Natural killer cell (primary cell): ENCODE measurements at regions not wholly inside any gene's neighbourhood (a gene's known extent, or its start where the extent isn't known, plus 50 kb on each side); places are given as distances from the start of the nearest gene placed in this dataset.

Experiments
- ATAC-seq, 3 donors: fragments of 150-1000 bp in 2 of 3; fragments of 200-7000 bp in 1 of 3; cut with Tn5 transposase; 1 replicate in 1 of 3; 2 replicates in 2 of 3; pipeline ENCODE4 v1.10.0; 2021; ENCODE audit warnings: mild to moderate bottlenecking in 2 of 3, moderate library complexity in 2 of 3
- DNase-seq, 2 donors: peaks; one replicate each; pipeline versions ENCODE4 v3.0.0 to v3.0.0-alpha.2; 2013 to 2021; ENCODE audit warnings: mixed read lengths in 1 of 2
- H3K27ac ChIP-seq: one replicate; pipeline ENCODE4 v1.5.1; 2013; ENCODE audit warnings: mild to moderate bottlenecking, low read length
- H3K27me3 ChIP-seq: one replicate; pipeline ENCODE4 v1.6.1; 2013; ENCODE audit warnings: low read length; ENCODE audit not compliant: control insufficient read depth, insufficient read depth
- H3K36me3 ChIP-seq: one replicate; pipeline ENCODE4 v1.6.1; 2013; ENCODE audit warnings: low read length; ENCODE audit not compliant: control insufficient read depth, insufficient read depth
- H3K4me1 ChIP-seq: one replicate; pipeline ENCODE4 v1.6.1; 2013; ENCODE audit warnings: low read length; ENCODE audit not compliant: control insufficient read depth, insufficient read depth
- H3K4me3 ChIP-seq: one replicate; pipeline ENCODE4 v1.5.1; 2013; ENCODE audit warnings: low read length
- H3K9me3 ChIP-seq: one replicate; pipeline ENCODE4 v1.6.1; 2013; ENCODE audit warnings: low read length; ENCODE audit not compliant: control insufficient read depth, insufficient read depth
- H3K27ac Mint-ChIP-seq, 2 donors: one replicate each; pipeline ENCODE4 v1.8.0; 2022; ENCODE audit warnings: mild to moderate bottlenecking in 2 of 2, mixed read lengths in 2 of 2, moderate library complexity in 1 of 2
- H3K27me3 Mint-ChIP-seq, 2 donors: one replicate each; pipeline ENCODE4 v1.8.0; 2022; ENCODE audit warnings: low read depth in 2 of 2, mixed read lengths in 2 of 2
- H3K36me3 Mint-ChIP-seq: one replicate; pipeline ENCODE4 v1.8.0; 2022; ENCODE audit warnings: mixed read lengths
- H3K4me1 Mint-ChIP-seq, 2 donors: one replicate each; pipeline ENCODE4 v1.8.0; 2022; ENCODE audit warnings: mixed read lengths in 2 of 2
- H3K4me3 Mint-ChIP-seq: one replicate; pipeline ENCODE4 v1.8.0; 2022; ENCODE audit warnings: mild to moderate bottlenecking, moderate library complexity, mixed read lengths
- H3K9me3 Mint-ChIP-seq, 2 donors: one replicate each; pipeline ENCODE4 v1.8.0; 2022; ENCODE audit warnings: mixed read lengths in 2 of 2
- WGBS: methylation state at CpG from one replicate; pipeline ENCODE4 v1.1.7; 2013; ENCODE audit warnings: missing lambda C conversion rate; ENCODE audit not compliant: insufficient coverage; 5-methylcytosine and 5-hydroxymethylcytosine counted together
- intact Hi-C: fragments of 100-400 bp; cut with micrococcal nuclease; formaldehyde crosslinking; loops from one replicate; pipeline ENCODE4 v1.14.2; 2022
- TF ChIP-seq, protein P1 (sequence below): fragments of 200-600 bp; IDR thresholded peaks from one replicate; pipeline ENCODE4 v1.8.0; 2022; ENCODE audit warnings: antibody characterized with exemption

DNA sequence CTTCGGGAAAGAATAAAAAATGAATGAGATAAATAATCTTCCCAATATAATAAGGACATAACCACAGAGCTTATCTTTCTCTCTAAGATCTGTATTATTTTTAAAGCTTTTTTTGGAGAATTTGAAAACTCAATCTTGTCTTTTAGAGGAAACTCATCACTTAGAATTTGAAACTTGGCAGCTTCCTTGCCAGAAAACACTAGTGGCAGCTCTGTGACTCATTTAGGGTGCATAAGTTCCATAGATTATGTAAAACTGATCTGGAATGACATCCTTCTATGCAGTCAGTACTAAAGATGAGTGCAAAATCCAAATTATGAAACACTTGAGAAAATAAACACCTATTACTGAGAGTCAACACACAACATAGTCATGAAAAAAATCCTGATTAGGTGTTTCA lies 848.0 kb downstream of the DACH1 start:
- WGBS, result no CpG with 5 or more reads among the region's 1 CpG
- Mint-ChIP-seq H3K4me3 (no peak overlapping the region), H3K27me3 (no peaks in the 10 kb centered on the region), H3K27ac (no peak overlapping the region), H3K4me1 (no peaks in the 10 kb centered on the region), H3K36me3 (peaks cover 7% of the 10 kb centered on the region), H3K9me3 (peaks cover 10 to 14% of the 10 kb centered on the region in 2 donors)
- no peaks in the 10 kb centered on the region for H3K27me3 ChIP-seq
- no peaks in the 10 kb centered on the region for H3K36me3 ChIP-seq
- TF ChIP-seq, protein P1, sequence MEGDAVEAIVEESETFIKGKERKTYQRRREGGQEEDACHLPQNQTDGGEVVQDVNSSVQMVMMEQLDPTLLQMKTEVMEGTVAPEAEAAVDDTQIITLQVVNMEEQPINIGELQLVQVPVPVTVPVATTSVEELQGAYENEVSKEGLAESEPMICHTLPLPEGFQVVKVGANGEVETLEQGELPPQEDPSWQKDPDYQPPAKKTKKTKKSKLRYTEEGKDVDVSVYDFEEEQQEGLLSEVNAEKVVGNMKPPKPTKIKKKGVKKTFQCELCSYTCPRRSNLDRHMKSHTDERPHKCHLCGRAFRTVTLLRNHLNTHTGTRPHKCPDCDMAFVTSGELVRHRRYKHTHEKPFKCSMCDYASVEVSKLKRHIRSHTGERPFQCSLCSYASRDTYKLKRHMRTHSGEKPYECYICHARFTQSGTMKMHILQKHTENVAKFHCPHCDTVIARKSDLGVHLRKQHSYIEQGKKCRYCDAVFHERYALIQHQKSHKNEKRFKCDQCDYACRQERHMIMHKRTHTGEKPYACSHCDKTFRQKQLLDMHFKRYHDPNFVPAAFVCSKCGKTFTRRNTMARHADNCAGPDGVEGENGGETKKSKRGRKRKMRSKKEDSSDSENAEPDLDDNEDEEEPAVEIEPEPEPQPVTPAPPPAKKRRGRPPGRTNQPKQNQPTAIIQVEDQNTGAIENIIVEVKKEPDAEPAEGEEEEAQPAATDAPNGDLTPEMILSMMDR, result no peak
- peaks cover 4% of the 10 kb centered on the region for H3K9me3 ChIP-seq
- ATAC-seq (no peak), DNase-seq (no peak)
- no peak overlapping the region for H3K4me3 ChIP-seq
- no peak overlapping the region for H3K27ac ChIP-seq
- H3K4me1 ChIP-seq, result no peaks in the 10 kb centered on the region
- intact Hi-C loops, result no loop called here

DNA sequence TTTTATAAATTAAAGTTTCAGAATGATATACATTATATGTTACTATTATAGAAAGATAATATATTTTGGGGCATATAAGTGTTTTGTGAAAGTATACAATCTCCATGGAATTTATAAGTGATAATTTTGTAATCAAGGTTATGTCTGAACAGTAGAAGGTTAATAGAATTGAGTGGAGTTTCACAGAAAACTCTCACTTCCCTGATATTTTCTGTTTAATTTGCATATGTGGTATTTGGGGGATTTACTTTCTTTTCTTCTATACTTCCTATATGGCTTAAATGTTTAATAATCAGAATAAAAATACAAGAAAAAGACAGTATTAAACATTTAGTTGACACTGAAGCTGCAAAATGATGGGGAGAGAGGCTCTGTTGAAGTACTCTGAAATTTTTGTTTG lies 848.5 kb downstream of the DACH1 start:
- H3K4me1 ChIP-seq, result no peaks in the 10 kb centered on the region
- peaks cover 9 to 14% of the 10 kb centered on the region in 2 donors for H3K9me3 Mint-ChIP-seq
- no peak for ATAC-seq
- DNase-seq, result no peak
- H3K4me1 Mint-ChIP-seq, result no peaks in the 10 kb centered on the region
- no peaks in the 10 kb centered on the region for H3K36me3 ChIP-seq
- H3K9me3 ChIP-seq, result peaks cover 4% of the 10 kb centered on the region
- H3K4me3 Mint-ChIP-seq, result no peak overlapping the region
- TF ChIP-seq, protein P1, result no peak
- no peak overlapping the region for H3K4me3 ChIP-seq
- H3K27ac ChIP-seq, result no peak overlapping the region
- H3K27me3 ChIP-seq, result no peaks in the 10 kb centered on the region
- H3K27me3 Mint-ChIP-seq, result no peaks in the 10 kb centered on the region
- intact Hi-C loops, result no loop called here
- H3K36me3 Mint-ChIP-seq, result peaks cover 7% of the 10 kb centered on the region
- no peak overlapping the region for H3K27ac Mint-ChIP-seq

DNA sequence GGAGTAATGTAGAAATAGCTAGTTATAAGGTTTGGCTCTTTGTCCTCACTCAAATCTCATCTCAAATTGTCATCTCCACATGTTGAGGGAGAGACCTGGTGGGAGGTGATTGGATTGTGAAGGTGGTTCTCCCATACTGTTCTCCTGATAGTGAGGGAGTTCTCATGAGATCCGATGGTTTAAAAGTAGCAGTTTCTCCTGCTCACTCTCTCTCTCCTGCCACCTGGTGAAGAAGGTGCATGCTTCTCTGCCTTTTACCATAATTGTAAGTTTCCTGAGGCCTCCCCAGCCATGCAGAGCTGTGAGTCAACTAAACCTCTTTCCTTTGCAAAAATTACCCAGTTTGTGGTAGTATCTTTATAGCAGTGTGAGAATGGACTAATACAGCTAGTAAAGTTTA lies 849.4 kb downstream of the DACH1 start:
- DNase-seq, result no peak
- 100% methylated on average over 1 of the region's 1 CpG for WGBS
- H3K27ac Mint-ChIP-seq, result no peak overlapping the region
- Histone ChIP-seq H3K27ac (no peak overlapping the region), H3K4me1 (no peaks in the 10 kb centered on the region), H3K9me3 (peaks cover 4% of the 10 kb centered on the region), H3K4me3 (no peak overlapping the region), H3K36me3 (no peaks in the 10 kb centered on the region), H3K27me3 (no peaks in the 10 kb centered on the region)
- intact Hi-C loops, result no loop called here
- TF ChIP-seq, protein P1, result no peak
- ATAC-seq, result no peak
- H3K9me3 Mint-ChIP-seq, result peaks cover 8 to 12% of the 10 kb centered on the region in 2 donors
- no peak overlapping the region for H3K4me3 Mint-ChIP-seq
- no peaks in the 10 kb centered on the region for H3K4me1 Mint-ChIP-seq
- H3K36me3 Mint-ChIP-seq, result peaks cover 7% of the 10 kb centered on the region
- H3K27me3 Mint-ChIP-seq, result no peaks in the 10 kb centered on the region

DNA sequence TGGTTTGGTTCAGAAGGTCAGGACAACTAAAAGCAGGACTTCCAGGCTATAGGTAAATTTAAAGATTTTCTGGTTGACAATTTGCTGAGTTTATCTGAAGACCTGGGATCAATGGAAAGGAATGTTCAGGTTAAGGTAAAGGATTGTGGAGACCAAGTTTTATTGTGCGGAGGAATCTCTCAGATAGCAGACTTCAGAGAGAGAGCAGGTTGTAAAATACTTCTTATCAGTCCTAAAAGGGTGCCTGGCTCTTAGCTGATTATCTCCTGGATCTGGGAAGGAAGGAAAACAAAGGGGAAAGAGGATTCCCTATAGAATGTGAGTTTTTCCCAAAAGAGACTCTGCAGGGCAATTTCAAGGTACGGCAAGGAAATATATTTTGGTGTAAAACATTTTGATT lies 851.5 kb downstream of the DACH1 start:
- Mint-ChIP-seq H3K27ac (no peak overlapping the region), H3K4me1 (no peaks in the 10 kb centered on the region), H3K9me3 (peaks cover 3 to 6% of the 10 kb centered on the region in 2 donors), H3K4me3 (no peak overlapping the region), H3K36me3 (no peaks in the 10 kb centered on the region), H3K27me3 (no peaks in the 10 kb centered on the region)
- Histone ChIP-seq H3K4me1 (no peaks in the 10 kb centered on the region), H3K4me3 (no peak overlapping the region), H3K27me3 (no peaks in the 10 kb centered on the region), H3K9me3 (no peaks in the 10 kb centered on the region), H3K36me3 (no peaks in the 10 kb centered on the region), H3K27ac (no peak overlapping the region)
- WGBS, result 100% methylated on average over 2 of the region's 2 CpGs
- intact Hi-C loops, result no loop called here
- ATAC-seq, result no peak
- TF ChIP-seq, protein P1, result no peak
- DNase-seq, result no peak
